GM18499 (cell line): ENCODE measurements at regions not wholly inside any gene's neighbourhood (a gene's known extent, or its start where the extent isn't known, plus 50 kb on each side); places are given as distances from the start of the nearest gene placed in this dataset.

Experiments
- ATAC-seq: cut with Tn5 transposase; IDR thresholded peaks from one replicate; pipeline ENCODE4 v1.9.1; 2021; ENCODE audit warnings: moderate number of reproducible peaks; ENCODE audit not compliant: insufficient read depth, unreplicated experiment

- ATAC-seq, result no peak
These were observed 181.9 kb downstream of the RBFOX3 start for GRCh38 chr17:79428988-79429387.

GRCh38 chr17:79427621-79428539 is 183.0 kb downstream of the RBFOX3 start:
- ATAC-seq, result no peak

- no peak for ATAC-seq
These were observed 185.2 kb downstream of the RBFOX3 start for GRCh38 chr17:79425686-79426085.

DNA sequence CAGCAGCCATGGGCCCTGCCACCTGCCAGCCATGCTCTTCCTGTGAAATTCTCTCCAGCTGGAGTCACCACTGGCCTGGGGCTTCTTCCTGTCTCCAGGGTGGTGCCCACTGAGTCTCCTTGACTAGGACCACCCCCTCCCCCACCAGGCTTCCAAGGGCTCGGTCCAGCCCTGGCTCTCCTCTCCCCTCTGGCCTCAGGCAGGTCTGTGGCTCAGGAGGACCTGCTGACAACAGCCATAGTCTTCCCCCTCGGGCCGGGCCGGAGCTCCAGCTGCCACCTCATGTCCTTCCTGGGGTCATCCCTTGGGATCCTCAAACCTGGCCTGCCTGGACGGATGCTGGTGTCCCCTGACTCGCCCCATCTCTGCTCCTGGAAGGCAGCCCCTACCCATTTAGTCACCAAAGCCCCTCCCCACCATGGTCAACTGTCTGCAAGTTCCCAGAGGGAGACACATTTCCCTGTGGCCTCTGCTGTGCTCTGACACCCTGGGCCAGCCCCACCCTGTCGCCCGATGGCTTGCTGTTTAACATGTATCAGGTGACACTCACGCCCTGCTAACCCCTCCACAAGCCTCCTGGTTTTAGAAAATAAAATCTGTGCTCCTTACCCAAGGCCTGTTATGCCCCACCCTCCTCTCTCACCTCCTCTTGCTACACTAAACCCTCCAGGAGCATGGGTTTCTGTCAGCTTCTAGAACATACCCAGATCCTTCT is 186.2 kb downstream of the RBFOX3 start:
- no peak for ATAC-seq

DNA sequence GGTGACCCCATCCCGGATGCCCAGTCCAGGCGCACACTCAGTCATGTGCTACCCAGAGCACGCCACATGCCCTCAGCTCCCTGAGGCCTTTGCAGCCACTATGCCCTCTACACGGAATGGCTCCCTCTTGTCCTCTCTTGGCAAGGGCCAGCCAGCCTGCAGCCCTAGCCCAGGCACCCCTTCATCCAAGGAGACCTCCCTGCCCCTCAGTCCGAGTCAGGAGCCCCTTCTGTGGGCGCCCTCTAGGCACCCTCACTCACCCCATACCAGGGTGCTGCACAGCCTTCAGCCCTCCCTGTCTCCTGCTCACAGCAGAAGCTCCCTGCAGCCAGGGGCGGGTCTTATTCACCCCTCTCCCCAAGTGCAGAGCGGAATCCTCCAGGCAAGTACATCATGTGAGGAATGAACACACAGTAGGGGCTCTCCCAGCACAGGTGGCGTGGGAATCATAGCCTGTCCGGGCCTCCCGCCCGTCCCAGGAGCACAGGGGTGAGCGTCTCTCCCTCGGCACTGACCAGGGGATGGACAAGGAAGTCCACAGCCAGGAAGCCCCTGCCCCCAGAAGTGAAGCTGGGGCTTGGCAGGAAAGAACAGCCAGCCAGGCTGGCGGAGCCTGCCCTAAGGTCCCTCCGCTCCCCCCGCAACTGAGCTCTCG is 186.9 kb downstream of the RBFOX3 start:
- ATAC-seq, result no peak

GRCh38 chr17:79422236-79422635 is 188.6 kb downstream of the RBFOX3 start:
- no peak for ATAC-seq

DNA sequence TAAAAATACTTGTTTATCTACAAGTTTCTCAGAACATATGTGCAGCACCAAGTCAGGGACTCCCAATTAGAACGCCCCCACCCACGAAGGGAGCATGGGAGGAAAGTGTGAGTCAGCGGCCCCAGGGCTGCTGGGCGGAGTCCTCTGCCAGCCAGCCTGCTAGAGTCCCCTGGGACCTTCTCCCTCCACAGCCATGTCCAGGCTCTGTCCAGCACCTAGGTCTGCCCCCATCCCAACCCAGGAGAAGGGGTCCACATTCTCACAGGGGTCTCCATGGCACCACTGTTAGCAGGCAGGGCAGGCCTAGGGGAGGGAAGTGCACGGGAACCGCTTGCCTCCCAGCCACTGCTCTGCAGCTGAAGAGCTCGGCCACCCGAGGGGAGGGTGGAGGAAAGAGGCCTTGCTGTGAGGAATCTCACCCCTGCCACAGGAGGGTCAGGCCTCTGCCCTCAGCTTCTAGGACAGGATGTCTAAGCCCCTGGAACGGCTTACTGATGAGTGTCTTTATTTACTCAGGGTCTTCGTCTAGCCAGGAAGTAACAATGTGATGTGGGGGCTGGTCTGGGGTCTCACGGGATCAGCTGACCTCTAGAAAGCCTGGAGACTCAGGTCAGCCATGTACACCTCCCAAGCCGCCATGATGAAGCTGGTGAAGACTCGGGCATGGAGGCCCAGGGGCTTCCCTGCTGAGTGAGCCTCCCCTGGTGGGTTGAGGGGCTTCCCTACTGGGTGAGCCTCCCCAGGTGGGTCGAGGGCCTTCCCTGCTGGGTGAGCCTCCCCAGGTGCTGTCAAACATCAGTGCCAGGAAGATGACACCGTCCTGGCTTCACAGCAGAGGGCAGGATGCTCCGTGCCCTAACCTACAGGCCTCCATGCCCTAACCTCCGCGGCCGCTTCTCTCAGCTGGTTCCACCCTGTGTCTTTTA is 190.3 kb downstream of the RBFOX3 start:
- no peak for ATAC-seq

DNA sequence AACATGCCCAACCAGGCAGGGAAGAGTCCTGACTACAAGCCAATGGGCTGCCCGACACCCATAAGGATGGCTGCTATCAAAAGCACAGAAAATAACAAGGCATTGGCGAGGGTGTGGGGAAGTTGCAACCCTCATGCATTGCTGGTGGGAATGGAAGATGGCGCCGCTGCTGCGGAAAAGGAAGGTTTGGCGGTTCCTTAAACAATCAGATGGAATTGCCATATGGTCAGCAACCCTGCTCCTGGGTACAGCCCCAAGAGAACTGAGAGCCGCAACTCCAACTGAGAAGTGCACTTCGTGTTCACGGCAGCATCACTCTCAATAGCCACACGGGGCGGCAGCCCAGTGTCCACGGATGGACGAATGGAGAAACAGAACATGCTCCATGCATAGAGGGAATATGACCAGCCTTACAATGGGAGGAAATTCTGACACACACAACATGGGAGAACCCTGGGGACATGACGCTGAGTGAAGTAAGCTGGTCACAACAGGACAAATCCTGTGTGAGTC is 193.3 kb downstream of the RBFOX3 start:
- no peak for ATAC-seq

GRCh38 chr17:79415909-79416308 is 194.9 kb downstream of the RBFOX3 start:
- no peak for ATAC-seq

DNA sequence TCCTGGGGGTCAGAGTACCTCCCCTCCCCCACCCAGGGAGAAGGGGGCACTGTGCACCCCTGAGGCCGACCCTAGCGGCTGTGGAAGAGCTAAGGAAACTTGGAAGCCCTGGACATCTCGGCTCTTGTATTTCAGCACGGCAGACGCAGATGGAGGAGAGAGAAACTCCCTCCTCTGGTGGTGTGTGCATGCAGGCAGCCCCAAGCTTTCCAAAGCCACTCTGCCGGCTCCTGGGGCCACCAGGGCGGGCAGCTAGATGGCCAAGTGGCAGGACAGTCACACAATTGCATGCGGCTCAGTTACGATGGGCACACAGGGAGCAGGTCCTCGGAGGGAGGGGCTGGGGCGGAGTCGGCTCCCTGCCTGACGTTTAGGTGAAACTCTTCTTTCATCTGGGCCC is 195.5 kb downstream of the RBFOX3 start:
- ATAC-seq, result no peak

- ATAC-seq, result no peak
These were observed 196.0 kb downstream of the RBFOX3 start for GRCh38 chr17:79414793-79415211.

DNA sequence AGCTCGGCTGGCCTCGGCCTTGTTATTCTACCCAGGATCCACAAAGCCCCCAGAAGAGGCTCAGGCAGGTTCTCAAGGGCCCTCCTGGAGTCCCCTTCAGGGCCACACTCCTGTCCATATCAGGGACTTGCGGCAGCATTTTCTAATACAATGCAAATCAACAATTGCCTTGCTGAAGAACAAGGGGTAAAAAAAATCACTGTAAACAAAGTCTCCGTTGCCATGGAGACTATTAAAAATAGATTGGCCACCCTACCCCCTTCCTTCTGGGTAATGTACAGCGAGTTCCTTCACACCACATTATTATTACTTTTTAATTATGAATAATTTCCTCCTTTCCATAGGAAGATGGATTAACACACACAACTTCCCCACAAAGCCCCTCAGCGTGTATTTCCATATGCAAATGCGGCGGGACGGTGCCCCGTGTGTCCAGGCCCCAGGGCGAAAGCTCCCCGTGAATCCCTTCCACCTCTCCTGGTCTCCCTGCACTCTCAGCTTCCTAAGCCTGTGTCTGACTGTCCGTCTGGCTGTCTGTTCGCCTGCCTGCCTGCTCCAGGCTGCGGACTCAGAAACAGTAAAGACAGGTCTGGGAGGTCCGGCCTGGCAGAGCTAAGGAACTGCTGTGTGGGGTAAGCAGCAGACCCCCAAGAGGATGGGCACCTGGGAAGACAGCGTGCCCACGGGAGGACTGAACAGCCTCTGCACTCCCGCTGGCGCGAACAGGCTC is 196.6 kb downstream of the RBFOX3 start:
- no peak for ATAC-seq

DNA sequence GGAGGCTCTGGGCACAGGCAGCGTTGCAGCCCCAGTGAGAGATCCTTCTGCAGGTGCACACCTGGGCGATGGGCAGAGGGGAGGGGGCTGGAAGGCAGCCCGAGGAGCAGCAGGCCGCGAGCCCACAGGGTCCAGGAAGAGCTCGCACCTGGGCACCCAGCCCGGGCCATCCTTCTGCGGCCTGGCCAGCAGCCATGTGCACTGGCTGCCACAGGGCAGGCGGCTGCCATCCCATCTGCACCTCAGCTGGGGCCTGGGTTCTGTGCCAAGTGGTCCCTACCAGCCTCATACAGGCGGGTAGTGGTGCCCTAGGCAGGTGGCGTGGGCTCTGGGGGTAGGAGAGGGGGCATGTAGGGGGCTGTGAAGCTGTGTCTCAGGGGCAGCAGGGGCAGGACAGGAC is 197.2 kb downstream of the RBFOX3 start:
- no peak for ATAC-seq

- ATAC-seq, result no peak
These were observed 197.9 kb downstream of the RBFOX3 start for GRCh38 chr17:79412886-79413390.

DNA sequence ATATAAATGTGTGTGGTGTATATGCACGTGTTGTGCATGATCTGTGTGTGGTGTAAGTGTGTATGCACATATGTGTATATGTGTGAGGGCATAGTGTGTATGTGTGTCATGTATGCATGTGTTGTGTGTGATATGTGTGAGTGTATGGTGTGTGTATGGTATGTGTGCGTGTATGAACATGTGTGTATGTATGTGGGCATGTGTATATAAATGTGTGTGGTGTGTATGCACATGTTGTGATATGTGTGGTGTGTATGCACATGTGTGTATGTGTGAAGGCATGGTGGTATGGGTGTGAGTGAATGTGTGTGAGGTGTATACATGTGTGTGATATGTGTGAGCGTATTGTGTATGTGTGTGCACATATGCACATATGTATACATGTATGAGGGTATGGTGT is 198.7 kb downstream of the RBFOX3 start:
- no peak for ATAC-seq

GRCh38 chr17:79411419-79411818 is 199.4 kb downstream of the RBFOX3 start:
- ATAC-seq, result no peak

- no peak for ATAC-seq
These were observed 200.2 kb downstream of the RBFOX3 start for GRCh38 chr17:79410681-79411080.

DNA sequence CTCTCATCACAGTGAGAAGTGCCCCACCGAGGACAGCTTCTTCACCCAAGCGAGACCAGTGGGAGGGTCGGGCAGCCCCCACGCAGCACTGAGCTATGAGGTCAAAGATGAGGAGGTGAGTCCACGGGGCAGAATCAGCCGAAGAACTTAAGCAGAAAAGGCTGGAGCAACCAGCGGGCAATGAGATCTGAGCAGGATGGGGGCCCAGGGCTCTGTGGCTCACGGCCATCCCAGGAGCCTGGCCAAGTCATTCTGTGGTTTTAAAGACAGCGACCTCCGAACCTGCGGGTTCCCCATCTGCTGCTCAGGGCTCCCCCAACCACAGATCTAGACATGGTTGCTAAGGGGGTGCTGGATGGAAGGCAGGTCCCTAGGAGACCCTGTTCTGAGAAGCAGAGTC is 202.6 kb downstream of the RBFOX3 start:
- no peak for ATAC-seq

GRCh38 chr17:79407385-79407784 is 203.5 kb downstream of the RBFOX3 start:
- no peak for ATAC-seq
